ENCODE measurements at regions not wholly inside any gene's neighbourhood (a gene's known extent, or its start where the extent isn't known, plus 50 kb on each side); places are given as distances from the start of the nearest gene placed in this dataset.

GRCh38 chr10:104505521-104506042, 135.5 kb upstream of the SORCS3 start:
- DNase-seq (ENCODE audit: low spot score): no peak

- DNase-seq (ENCODE audit: low spot score): no peak
Measured at GRCh38 chr10:104509981-104510380, 131.1 kb upstream of the SORCS3 start.

GRCh38 chr10:104510644-104511043, 130.4 kb upstream of the SORCS3 start:
- no peak for DNase-seq (ENCODE audit: low spot score)

- no peak for DNase-seq (ENCODE audit: low spot score)
Measured at GRCh38 chr10:104512800-104513199, 128.3 kb upstream of the SORCS3 start.

GRCh38 chr10:104515678-104516199, 125.4 kb upstream of the SORCS3 start:
- no peak for DNase-seq (ENCODE audit: low spot score)

GRCh38 chr10:104516986-104517385, 124.1 kb upstream of the SORCS3 start:
- no peak for DNase-seq (ENCODE audit: low spot score)

GRCh38 chr10:104517946-104518345, 123.1 kb upstream of the SORCS3 start:
- DNase-seq (ENCODE audit: low spot score): no peak

- DNase-seq (ENCODE audit: low spot score): no peak
Measured at GRCh38 chr10:104518891-104519290, 122.2 kb upstream of the SORCS3 start.

- DNase-seq (ENCODE audit: low spot score): no peak
Measured at GRCh38 chr10:104520653-104521052, 120.4 kb upstream of the SORCS3 start.

GRCh38 chr10:104521901-104522694, 119.0 kb upstream of the SORCS3 start:
- DNase-seq (ENCODE audit: low spot score): no peak

- DNase-seq (ENCODE audit: low spot score): no peak
Measured at GRCh38 chr10:104526188-104526587, 114.9 kb upstream of the SORCS3 start.

- DNase-seq (ENCODE audit: low spot score): no peak
Measured at GRCh38 chr10:104527013-104527412, 114.1 kb upstream of the SORCS3 start.

- DNase-seq (ENCODE audit: low spot score): no peak
Measured at GRCh38 chr10:104540181-104540580, 100.9 kb upstream of the SORCS3 start.

GRCh38 chr10:104541820-104542219, 99.3 kb upstream of the SORCS3 start:
- DNase-seq (ENCODE audit: low spot score): no peak

GRCh38 chr10:104546336-104546735, 94.8 kb upstream of the SORCS3 start:
- no peak for DNase-seq (ENCODE audit: low spot score)

GRCh38 chr10:104546756-104547155, 94.3 kb upstream of the SORCS3 start:
- DNase-seq (ENCODE audit: low spot score): no peak

GRCh38 chr10:104548090-104548489, 93.0 kb upstream of the SORCS3 start:
- no peak for DNase-seq (ENCODE audit: low spot score)

- no peak for DNase-seq (ENCODE audit: low spot score)
Measured at GRCh38 chr10:104556831-104557230, 84.3 kb upstream of the SORCS3 start.

GRCh38 chr10:104557966-104558365, 83.1 kb upstream of the SORCS3 start:
- DNase-seq (ENCODE audit: low spot score): no peak

- DNase-seq (ENCODE audit: low spot score): no peak
Measured at GRCh38 chr10:104559935-104560334, 81.2 kb upstream of the SORCS3 start.

GRCh38 chr10:104563051-104563450, 78.0 kb upstream of the SORCS3 start:
- no peak for DNase-seq (ENCODE audit: low spot score)

- no peak for DNase-seq (ENCODE audit: low spot score)
Measured at GRCh38 chr10:104563548-104563947, 77.5 kb upstream of the SORCS3 start.

GRCh38 chr10:104574427-104574826, 66.7 kb upstream of the SORCS3 start:
- DNase-seq (ENCODE audit: low spot score): no peak

GRCh38 chr10:104574838-104575237, 66.3 kb upstream of the SORCS3 start:
- no peak for DNase-seq (ENCODE audit: low spot score)
